ENCODE measurements at regions not wholly inside any gene's neighbourhood (a gene's known extent, or its start where the extent isn't known, plus 50 kb on each side); places are given as distances from the start of the nearest gene placed in this dataset.

GRCh38 chr6:22049002-22049401 lies 247.8 kb downstream of the PRL start:
- TF ChIP-seq CTCF (IDR thresholded peaks at IDR 0.05): no peak
- no peak for TF ChIP-seq SMC3 (IDR thresholded peaks at IDR 0.05)
- no peak for TF ChIP-seq BHLHE40 (IDR thresholded peaks at IDR 0.05; ENCODE audit: low read depth, low read length)
- TF ChIP-seq ZC3H11A (IDR thresholded peaks at IDR 0.05): no peak
- no peak for TF ChIP-seq ZNF302 (CRISPR knock-in tag; IDR thresholded peaks at IDR 0.05)
- no peak for TF ChIP-seq MAX (IDR thresholded peaks at IDR 0.05)
- TF ChIP-seq CHD2 (IDR thresholded peaks at IDR 0.05; ENCODE audit: low read length, partially characterized antibody): no peak

Measured in A549 (cell line).